Gastrocnemius medialis (tissue), 4 donors: ENCODE measurements at regions not wholly inside any gene's neighbourhood (a gene's known extent, or its start where the extent isn't known, plus 50 kb on each side); places are given as distances from the start of the nearest gene placed in this dataset.
"Not testable (repeated sequence)": the region's sequence is repeated elsewhere in the genome, so short reads cannot be mapped to it uniquely, and the experiment has no call there.

Experiments used
- ATAC-seq, 2 donors: fragments of 150-250 bp; one replicate each; pipeline ENCODE4 v1.9.1; 2016
- DNase-seq, 2 donors: peaks; one replicate each; pipeline ENCODE4 v3.0.0-alpha.2; 2019
- H3K27ac ChIP-seq, 4 donors: fragments of 200-600 bp; sonication (generic); 1 replicate in 1 of 4; 2 replicates in 3 of 4; pipeline ENCODE4 v1.5.1; 2016 to 2018; ENCODE audit warnings: mild to moderate bottlenecking in 2 of 4, moderate library complexity in 1 of 4
- H3K27me3 ChIP-seq, 3 donors: fragments of 200-600 bp; sonication (generic) in 2 of 3; 1 replicate in 1 of 3; 2 replicates in 2 of 3; pipeline versions ENCODE4 v1.5.1 to v1.6.0; 2016 to 2019; ENCODE audit warnings: mild to moderate bottlenecking in 1 of 3, moderate library complexity in 1 of 3
- H3K36me3 ChIP-seq, 2 donors: fragments of 200-600 bp; sonication (generic) in 1 of 2; one replicate each; pipeline ENCODE4 v1.5.1; 2017 to 2018
- H3K4me1 ChIP-seq, 2 donors: fragments of 200-600 bp; sonication (generic) in 1 of 2; one replicate each; pipeline ENCODE4 v1.5.1; 2016 to 2017; ENCODE audit warnings: mild to moderate bottlenecking in 2 of 2
- H3K4me3 ChIP-seq, 4 donors: fragments of 200-600 bp; sonication (generic) in 3 of 4; 1 replicate in 1 of 4; 2 replicates in 3 of 4; pipeline ENCODE4 v1.5.1; 2016 to 2019; ENCODE audit warnings: mild to moderate bottlenecking in 2 of 4
- H3K9me3 ChIP-seq, 3 donors: fragments of 200-600 bp; sonication (generic) in 2 of 3; 1 replicate in 1 of 3; 2 replicates in 2 of 3; pipeline ENCODE4 v1.5.1; 2016 to 2019
- POLR2A ChIP-seq, 2 donors: fragments of 450-650 bp; IDR thresholded peaks; one replicate each; pipeline ENCODE4 v1.6.1; 2017; ENCODE audit warnings: antibody characterized with exemption in 2 of 2, mild to moderate bottlenecking in 2 of 2, moderate library complexity in 2 of 2
- in situ Hi-C, 4 donors: fragments of 200-750 bp; cut with MboI; loops; one replicate each; pipeline versions ENCODE4 v1.15.0 to v1.8.0; 2017; ENCODE audit warnings: low sequenced_read_pairs in 4 of 4
- intact Hi-C: fragments of 100-400 bp; cut with DNase I; formaldehyde crosslinking; loops from one replicate; pipeline ENCODE4 v1.15.1; 2023; ENCODE audit warnings: low total_unique reads
- TF ChIP-seq, protein P1 (sequence below), 5 experiments: fragments of 450-650 bp in 3 of 5; fragments of 200-600 bp in 2 of 5; sonication (generic) in 2 of 5; IDR thresholded peaks in 4 of 5; conservative IDR thresholded peaks in 1 of 5; 1 replicate in 4 of 5; 2 replicates in 1 of 5; pipeline ENCODE4 v1.5.1; 2016 to 2019; ENCODE audit warnings: antibody characterized with exemption in 5 of 5, mild to moderate bottlenecking in 3 of 5, moderate library complexity in 3 of 5

DNA sequence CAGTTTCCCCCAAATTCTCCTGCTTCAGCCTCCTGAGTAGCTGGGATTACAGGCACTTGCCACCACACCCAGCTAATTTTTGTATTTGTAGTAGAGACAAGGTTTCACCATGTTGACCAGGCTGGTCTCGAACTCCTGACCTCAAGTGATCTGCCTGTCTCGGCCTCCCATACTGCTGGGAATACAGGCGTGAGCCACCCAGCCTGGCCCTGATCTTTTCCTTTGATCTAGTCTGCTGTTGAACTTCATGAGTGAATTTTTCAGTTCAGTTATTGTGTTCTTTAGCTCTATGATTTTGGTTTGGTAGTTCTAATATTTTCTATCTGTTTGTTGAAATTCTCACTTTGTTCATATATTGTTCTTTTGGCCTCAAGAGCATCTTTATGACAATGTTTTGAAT is 83.4 kb upstream of the RAP2C start:
- H3K36me3 ChIP-seq, H3K27ac ChIP-seq, ATAC-seq, DNase-seq, H3K9me3 ChIP-seq, H3K4me3 ChIP-seq, intact Hi-C loops, in situ Hi-C loops, H3K27me3 ChIP-seq, H3K4me1 ChIP-seq: not testable (repeated sequence)

DNA sequence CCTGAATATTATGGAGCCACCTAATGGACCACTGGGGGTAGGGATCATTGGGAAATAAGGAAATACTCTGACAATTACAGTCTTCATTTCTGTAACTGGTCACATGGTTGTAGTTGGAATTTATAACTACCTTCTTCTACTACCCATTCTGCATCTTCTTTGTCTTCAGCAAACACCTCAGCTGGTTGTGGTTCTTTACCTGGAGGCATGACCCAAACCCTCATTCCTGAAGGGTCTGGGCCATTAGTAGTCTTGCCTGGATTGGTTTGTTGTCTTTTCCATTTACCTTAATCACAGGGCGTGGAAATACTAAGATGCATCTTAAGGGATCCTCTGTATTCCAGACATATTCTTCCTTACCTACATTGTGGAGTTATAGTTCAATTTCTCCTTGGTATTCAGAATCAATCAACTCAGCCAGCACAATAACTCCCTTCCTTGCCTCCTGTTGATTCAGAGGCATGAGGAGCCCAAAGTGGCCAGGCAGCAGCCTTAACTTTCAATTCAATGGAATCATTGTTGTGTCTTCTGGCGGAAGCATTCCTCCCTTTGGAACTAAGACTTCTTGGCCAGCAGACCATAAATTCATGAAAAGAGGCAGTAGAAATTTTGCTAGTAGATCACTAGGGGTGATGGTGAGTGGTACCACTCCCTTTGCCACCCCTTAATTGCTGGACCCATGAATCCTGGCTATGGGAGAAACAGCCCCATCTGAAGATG is 75.7 kb upstream of the RAP2C start:
- ATAC-seq (no peak), DNase-seq (no peak)
- no peaks in the 10 kb centered on the region for H3K36me3 ChIP-seq
- H3K9me3 ChIP-seq = no peaks in the 10 kb centered on the region
- H3K27ac ChIP-seq = no peak overlapping the region
- H3K4me1 ChIP-seq = no peaks in the 10 kb centered on the region
- no peaks in the 10 kb centered on the region for H3K27me3 ChIP-seq
- H3K4me3 ChIP-seq = no peak overlapping the region
- intact Hi-C loops = loop anchor here (5.0 kb wide), 1 partner anchor 297 kb away; no protein-coding TSS in a partner anchor
- in situ Hi-C loops = loop anchor here (10.0 to 25.0 kb wide), 5 partner anchors 310 to 342 kb away; no protein-coding TSS in a partner anchor
- TF ChIP-seq POLR2A (IDR thresholded peaks at IDR 0.05) = no peak
- TF ChIP-seq, protein P1, sequence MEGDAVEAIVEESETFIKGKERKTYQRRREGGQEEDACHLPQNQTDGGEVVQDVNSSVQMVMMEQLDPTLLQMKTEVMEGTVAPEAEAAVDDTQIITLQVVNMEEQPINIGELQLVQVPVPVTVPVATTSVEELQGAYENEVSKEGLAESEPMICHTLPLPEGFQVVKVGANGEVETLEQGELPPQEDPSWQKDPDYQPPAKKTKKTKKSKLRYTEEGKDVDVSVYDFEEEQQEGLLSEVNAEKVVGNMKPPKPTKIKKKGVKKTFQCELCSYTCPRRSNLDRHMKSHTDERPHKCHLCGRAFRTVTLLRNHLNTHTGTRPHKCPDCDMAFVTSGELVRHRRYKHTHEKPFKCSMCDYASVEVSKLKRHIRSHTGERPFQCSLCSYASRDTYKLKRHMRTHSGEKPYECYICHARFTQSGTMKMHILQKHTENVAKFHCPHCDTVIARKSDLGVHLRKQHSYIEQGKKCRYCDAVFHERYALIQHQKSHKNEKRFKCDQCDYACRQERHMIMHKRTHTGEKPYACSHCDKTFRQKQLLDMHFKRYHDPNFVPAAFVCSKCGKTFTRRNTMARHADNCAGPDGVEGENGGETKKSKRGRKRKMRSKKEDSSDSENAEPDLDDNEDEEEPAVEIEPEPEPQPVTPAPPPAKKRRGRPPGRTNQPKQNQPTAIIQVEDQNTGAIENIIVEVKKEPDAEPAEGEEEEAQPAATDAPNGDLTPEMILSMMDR (IDR thresholded peaks at IDR 0.05 in 4 of 5, conservative IDR thresholded peaks at IDR 0.05 in 1 of 5) = no peak

GRCh38 chrX:132294192-132294591 is 74.9 kb upstream of the RAP2C start:
- no peaks in the 10 kb centered on the region for H3K9me3 ChIP-seq
- ATAC-seq (no peak), DNase-seq (no peak)
- H3K27me3 ChIP-seq = no peaks in the 10 kb centered on the region
- no peaks in the 10 kb centered on the region for H3K36me3 ChIP-seq
- in situ Hi-C loops = loop anchor here (10.0 to 25.0 kb wide), 5 partner anchors 311 to 343 kb away; no protein-coding TSS in a partner anchor
- H3K27ac ChIP-seq = no peak overlapping the region
- H3K4me3 ChIP-seq = no peak overlapping the region
- intact Hi-C loops = loop anchor here (5.0 kb wide), 1 partner anchor 298 kb away; no protein-coding TSS in a partner anchor
- H3K4me1 ChIP-seq = no peaks in the 10 kb centered on the region
- TF ChIP-seq, protein P1 (IDR thresholded peaks at IDR 0.05 in 4 of 5, conservative IDR thresholded peaks at IDR 0.05 in 1 of 5) = no peak
- TF ChIP-seq POLR2A (IDR thresholded peaks at IDR 0.05) = no peak

GRCh38 chrX:132292793-132293192 is 73.5 kb upstream of the RAP2C start:
- no peaks in the 10 kb centered on the region for H3K27me3 ChIP-seq
- no peaks in the 10 kb centered on the region for H3K9me3 ChIP-seq
- H3K27ac ChIP-seq = no peak overlapping the region
- peak; percentile 36 to 66 for ATAC-seq
- in situ Hi-C loops = loop anchor here (10.0 to 25.0 kb wide), 5 partner anchors 312 to 345 kb away; no protein-coding TSS in a partner anchor
- no peak for TF ChIP-seq POLR2A (IDR thresholded peaks at IDR 0.05)
- TF ChIP-seq, protein P1 (IDR thresholded peaks at IDR 0.05 in 4 of 5, conservative IDR thresholded peaks at IDR 0.05 in 1 of 5) = peak in 4 of 5 experiments; percentile 20 to 64 (median 56)
- no peaks in the 10 kb centered on the region for H3K4me1 ChIP-seq
- H3K36me3 ChIP-seq = no peaks in the 10 kb centered on the region
- intact Hi-C loops = loop anchor here (2.0 to 5.0 kb wide), 2 partner anchors 300 to 322 kb away; no protein-coding TSS in a partner anchor
- peak in 1 of 2 donors; percentile 2 for DNase-seq
- no peak overlapping the region for H3K4me3 ChIP-seq

GRCh38 chrX:132277953-132278614 is 58.8 kb upstream of the RAP2C start:
- in situ Hi-C loops = loop anchor here in 2 of 4 donors (25.0 kb wide), 2 partner anchors 334 to 359 kb away; no protein-coding TSS in a partner anchor
- Histone ChIP-seq H3K9me3 (no peaks in the 10 kb centered on the region), H3K36me3 (no peaks in the 10 kb centered on the region), H3K4me1 (no peaks in the 10 kb centered on the region), H3K4me3 (no peak overlapping the region), H3K27me3 (no peaks in the 10 kb centered on the region), H3K27ac (no peak overlapping the region)
- intact Hi-C loops = no loop called here
- DNase-seq = peak in 1 of 2 donors; percentile 15
- TF ChIP-seq, protein P1 (IDR thresholded peaks at IDR 0.05 in 4 of 5, conservative IDR thresholded peaks at IDR 0.05 in 1 of 5) = no peak
- no peak for TF ChIP-seq POLR2A (IDR thresholded peaks at IDR 0.05)
- ATAC-seq = no peak
